ENCODE measurements at regions not wholly inside any gene's neighbourhood (a gene's known extent, or its start where the extent isn't known, plus 50 kb on each side); places are given as distances from the start of the nearest gene placed in this dataset.

- no peak for DNase-seq (ENCODE audit: low spot score)
- Histone ChIP-seq H3K27me3 (ENCODE audit: control insufficient read depth in 4 of 4, insufficient read depth in 4 of 4, low read length in 3 of 4) (no peaks in the 10 kb centered on the region), H3K9ac (ENCODE audit: low read depth in 1 of 2, low read length in 2 of 2) (no peak overlapping the region), H3K9me3 (ENCODE audit: control insufficient read depth in 4 of 4, low read length in 3 of 4) (peaks cover 0 to 2% (median 0%) of the 10 kb centered on the region in 4 donors), H3K4me1 (ENCODE audit: control insufficient read depth in 4 of 4, insufficient read depth in 4 of 4, low read length in 3 of 4) (no peaks in the 10 kb centered on the region), H3K36me3 (ENCODE audit: control insufficient read depth in 4 of 4, insufficient read depth in 3 of 4, low read depth in 1 of 4, low read length in 3 of 4) (no peaks in the 10 kb centered on the region), H3K27ac (ENCODE audit: low read depth in 1 of 2, low read length in 2 of 2) (no peak overlapping the region), H3K4me3 (ENCODE audit: low read depth in 1 of 3, low read length in 3 of 3) (no peak overlapping the region)
- 37% methylated on average over 3 of the region's 3 CpGs for WGBS
- TF ChIP-seq TAF1 (conservative IDR thresholded peaks at IDR 0.05) (no peak), ATF3 (IDR thresholded peaks at IDR 0.05) (no peak)
Measured at GRCh38 chr13:65057986-65058385, 2172.2 kb downstream of the PCDH9 start.

GRCh38 chr13:65054277-65054676 is 2175.9 kb downstream of the PCDH9 start:
- H3K9ac ChIP-seq (ENCODE audit: low read depth in 1 of 2, low read length in 2 of 2): no peak overlapping the region
- H3K27me3 ChIP-seq (ENCODE audit: control insufficient read depth in 4 of 4, insufficient read depth in 4 of 4, low read length in 3 of 4): no peaks in the 10 kb centered on the region
- no peak overlapping the region for H3K27ac ChIP-seq (ENCODE audit: low read depth in 1 of 2, low read length in 2 of 2)
- no peak overlapping the region for H3K4me3 ChIP-seq (ENCODE audit: low read depth in 1 of 3, low read length in 3 of 3)
- no peaks in the 10 kb centered on the region for H3K4me1 ChIP-seq (ENCODE audit: control insufficient read depth in 4 of 4, insufficient read depth in 4 of 4, low read length in 3 of 4)
- DNase-seq (ENCODE audit: low spot score): no peak
- TF ChIP-seq FOXA1 (IDR thresholded peaks at IDR 0.05) (no peak), RAD21 (IDR thresholded peaks at IDR 0.05) (no peak), RXRA (IDR thresholded peaks at IDR 0.05) (no peak), HNF4G (IDR thresholded peaks at IDR 0.05) (no peak), CTCF (IDR thresholded peaks at IDR 0.05; ENCODE audit: low read depth, low read length, missing input control) (no peak), HNF4A (conservative IDR thresholded peaks at IDR 0.05) (no peak), SP1 (IDR thresholded peaks at IDR 0.05) (no peak), YY1 (IDR thresholded peaks at IDR 0.05) (no peak), JUND (IDR thresholded peaks at IDR 0.05) (no peak), ATF3 (IDR thresholded peaks at IDR 0.05) (no peak), EGR1 (IDR thresholded peaks at IDR 0.05; ENCODE audit: low read depth in 2 of 2) (no peak), FOXA2 (IDR thresholded peaks at IDR 0.05) (no peak), GABPA (IDR thresholded peaks at IDR 0.05 in 1 of 2, conservative IDR thresholded peaks at IDR 0.05 in 1 of 2) (no peak), TAF1 (conservative IDR thresholded peaks at IDR 0.05) (no peak), MAX (IDR thresholded peaks at IDR 0.05) (no peak), NR2F2 (IDR thresholded peaks at IDR 0.05) (no peak)
- H3K36me3 ChIP-seq (ENCODE audit: control insufficient read depth in 4 of 4, insufficient read depth in 3 of 4, low read depth in 1 of 4, low read length in 3 of 4): no peaks in the 10 kb centered on the region
- WGBS: 56% methylated on average over 2 of the region's 2 CpGs
- peaks cover 0 to 2% (median 0%) of the 10 kb centered on the region in 4 donors for H3K9me3 ChIP-seq (ENCODE audit: control insufficient read depth in 4 of 4, low read length in 3 of 4)

GRCh38 chr13:65036999-65037398 is 2193.1 kb downstream of the PCDH9 start:
- TF ChIP-seq RAD21 (IDR thresholded peaks at IDR 0.05) (no peak), REST (IDR thresholded peaks at IDR 0.05) (no peak), GABPA (IDR thresholded peaks at IDR 0.05 in 1 of 2, conservative IDR thresholded peaks at IDR 0.05 in 1 of 2) (no peak), CTCF (IDR thresholded peaks at IDR 0.05; ENCODE audit: low read depth, low read length, missing input control) (no peak)
- WGBS: 66% methylated on average over 1 of the region's 1 CpG
- no peaks in the 10 kb centered on the region for H3K4me1 ChIP-seq (ENCODE audit: control insufficient read depth in 4 of 4, insufficient read depth in 4 of 4, low read length in 3 of 4)
- no peak overlapping the region for H3K4me3 ChIP-seq (ENCODE audit: low read depth in 1 of 3, low read length in 3 of 3)
- DNase-seq (ENCODE audit: low spot score): no peak
- H3K9me3 ChIP-seq (ENCODE audit: control insufficient read depth in 4 of 4, low read length in 3 of 4): no peaks in the 10 kb centered on the region
- H3K27me3 ChIP-seq (ENCODE audit: control insufficient read depth in 4 of 4, insufficient read depth in 4 of 4, low read length in 3 of 4): no peaks in the 10 kb centered on the region
- no peak overlapping the region for H3K27ac ChIP-seq (ENCODE audit: low read depth in 1 of 2, low read length in 2 of 2)
- no peaks in the 10 kb centered on the region for H3K36me3 ChIP-seq (ENCODE audit: control insufficient read depth in 4 of 4, insufficient read depth in 3 of 4, low read depth in 1 of 4, low read length in 3 of 4)
- no peak overlapping the region for H3K9ac ChIP-seq (ENCODE audit: low read depth in 1 of 2, low read length in 2 of 2)

Measured in liver (tissue), 8 donors.